T-helper 1 cell treated with Interleukin-12 subunit alpha and Interleukin-12 subunit beta and Interleukin-4 antibody, amounts not matched to agents 30 μg/mL and 1 μg/mL, for 36 hours (primary cell): ENCODE measurements at regions not wholly inside any gene's neighbourhood (a gene's known extent, or its start where the extent isn't known, plus 50 kb on each side); places are given as distances from the start of the nearest gene placed in this dataset.
"Not testable (repeated sequence)": the region's sequence is repeated elsewhere in the genome, so short reads cannot be mapped to it uniquely, and the experiment has no call there.

ENCODE experiments used
- H3K27ac Mint-ChIP-seq: one replicate; pipeline ENCODE4 v1.8.0; 2021; ENCODE audit warnings: mild to moderate bottlenecking, mixed read lengths
- H3K27me3 Mint-ChIP-seq: one replicate; pipeline ENCODE4 v1.8.0; 2021; ENCODE audit warnings: low read depth, mixed read lengths
- H3K36me3 Mint-ChIP-seq: one replicate; pipeline ENCODE4 v1.8.0; 2021; ENCODE audit warnings: low read depth, mixed read lengths
- H3K4me1 Mint-ChIP-seq: one replicate; pipeline ENCODE4 v1.8.0; 2021; ENCODE audit warnings: low read depth, mixed read lengths
- H3K4me3 Mint-ChIP-seq: one replicate; pipeline ENCODE4 v1.8.0; 2021; ENCODE audit warnings: mild to moderate bottlenecking, moderate library complexity, mixed read lengths
- H3K9me3 Mint-ChIP-seq: one replicate; pipeline ENCODE4 v1.8.0; 2021; ENCODE audit warnings: mixed read lengths

GRCh38 chr6:76835293-76835692, 628.0 kb downstream of the HTR1B start:
- no peak overlapping the region for H3K27ac Mint-ChIP-seq

DNA sequence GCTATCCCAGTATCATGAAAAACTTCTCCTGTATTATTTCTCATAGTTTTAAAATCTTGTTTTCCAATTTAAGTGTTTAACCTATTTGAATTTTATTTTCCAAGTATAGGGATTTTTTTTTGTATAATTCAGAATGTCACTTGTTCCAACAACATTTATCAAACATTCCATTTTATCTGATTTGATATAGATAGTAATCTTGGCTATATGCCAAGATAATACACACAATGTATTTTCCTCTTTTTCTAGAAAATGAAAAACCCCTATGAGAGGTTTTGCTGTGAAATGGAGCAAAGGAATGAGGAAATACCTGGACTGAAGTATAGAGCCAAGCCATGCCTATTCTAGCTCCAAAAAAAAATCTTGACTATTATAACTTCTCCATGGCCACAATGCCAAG, 628.9 kb downstream of the HTR1B start:
- H3K27me3 Mint-ChIP-seq = no peaks in the 10 kb centered on the region
- H3K36me3 Mint-ChIP-seq = no peaks in the 10 kb centered on the region
- H3K4me3 Mint-ChIP-seq = no peak overlapping the region
- H3K27ac Mint-ChIP-seq = no peak overlapping the region
- H3K9me3 Mint-ChIP-seq = no peaks in the 10 kb centered on the region
- H3K4me1 Mint-ChIP-seq = no peaks in the 10 kb centered on the region

More at GRCh38 chr6:76835293-76835692, 628.0 kb downstream of the HTR1B start:
- Mint-ChIP-seq H3K27me3 (no peaks in the 10 kb centered on the region), H3K4me1 (no peaks in the 10 kb centered on the region), H3K4me3 (no peak overlapping the region), H3K9me3 (no peaks in the 10 kb centered on the region), H3K36me3 (no peaks in the 10 kb centered on the region)

DNA sequence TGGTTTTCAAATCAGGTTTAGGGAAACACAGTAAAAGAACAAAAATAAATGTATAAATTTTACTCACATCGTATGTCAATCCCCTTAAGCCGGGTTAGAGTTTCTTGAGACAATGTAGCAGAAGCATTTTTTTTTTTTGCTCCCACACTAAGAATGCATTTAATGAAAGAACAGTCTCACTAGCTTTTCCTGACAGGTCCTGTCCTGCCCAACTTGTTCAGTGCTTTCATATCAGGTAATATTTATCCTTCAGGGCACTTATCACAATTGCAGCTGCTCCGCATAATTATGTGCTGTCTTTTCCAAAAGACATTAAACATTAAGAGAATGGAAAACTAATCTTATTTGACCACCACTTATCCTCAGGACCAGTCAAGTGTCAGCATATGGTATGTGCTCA, 632.0 kb downstream of the HTR1B start:
- Mint-ChIP-seq H3K4me1 (no peaks in the 10 kb centered on the region), H3K27ac (no peak overlapping the region), H3K4me3 (no peak overlapping the region), H3K36me3 (no peaks in the 10 kb centered on the region), H3K27me3 (no peaks in the 10 kb centered on the region), H3K9me3 (peaks cover 7% of the 10 kb centered on the region)

DNA sequence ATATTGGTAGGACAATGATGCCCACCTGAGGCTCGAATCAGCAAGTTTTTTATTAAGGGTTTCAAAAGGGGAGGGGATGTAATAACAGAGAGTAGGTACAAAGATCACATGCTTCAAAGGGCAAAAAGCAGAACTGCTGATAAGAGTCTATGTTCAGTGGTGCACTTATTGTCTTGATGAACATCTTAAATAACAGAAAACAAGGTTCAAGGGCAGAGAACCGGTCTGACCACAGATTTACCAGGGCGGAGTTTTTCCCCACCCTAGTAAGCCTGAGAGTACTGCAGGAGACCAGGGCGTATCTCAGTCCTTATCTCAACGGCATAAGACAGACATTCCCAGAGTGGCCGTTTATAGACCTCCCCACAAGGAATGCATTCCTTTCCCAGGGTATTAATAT, 639.7 kb downstream of the HTR1B start:
- not testable (repeated sequence) for H3K36me3 Mint-ChIP-seq, H3K27me3 Mint-ChIP-seq, H3K4me1 Mint-ChIP-seq, H3K4me3 Mint-ChIP-seq, H3K27ac Mint-ChIP-seq
- peaks cover 28% of the 10 kb centered on the region for H3K9me3 Mint-ChIP-seq

DNA sequence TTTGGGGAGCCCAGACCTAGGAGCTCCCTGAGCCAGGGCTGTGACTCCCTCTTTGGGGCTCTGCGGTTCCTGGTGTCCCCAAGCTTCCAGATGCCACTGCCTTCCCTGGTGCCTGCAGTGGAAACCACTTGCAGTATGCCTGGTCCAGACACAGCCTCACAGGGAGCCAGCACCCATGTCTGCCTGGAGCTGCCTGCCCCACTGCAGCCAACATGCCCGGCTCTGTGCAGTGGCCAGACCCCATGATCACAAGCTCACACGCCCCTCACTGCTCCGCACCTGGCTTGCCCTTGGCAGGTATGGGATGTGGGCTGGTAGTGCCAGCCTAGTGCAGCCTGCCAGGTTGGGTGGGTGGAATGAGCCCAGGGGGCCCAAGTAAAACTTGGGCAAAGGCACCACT, 644.8 kb downstream of the HTR1B start:
- Mint-ChIP-seq H3K9me3 (peaks cover 17% of the 10 kb centered on the region), H3K4me1 (no peaks in the 10 kb centered on the region), H3K36me3 (no peaks in the 10 kb centered on the region), H3K27ac (no peak overlapping the region), H3K4me3 (no peak overlapping the region), H3K27me3 (no peaks in the 10 kb centered on the region)

GRCh38 chr6:76817429-76817828, 645.9 kb downstream of the HTR1B start:
- H3K36me3 Mint-ChIP-seq = no peaks in the 10 kb centered on the region
- H3K4me3 Mint-ChIP-seq = no peak overlapping the region
- no peak overlapping the region for H3K27ac Mint-ChIP-seq
- H3K4me1 Mint-ChIP-seq = no peaks in the 10 kb centered on the region
- no peaks in the 10 kb centered on the region for H3K27me3 Mint-ChIP-seq
- peaks cover 10% of the 10 kb centered on the region for H3K9me3 Mint-ChIP-seq

DNA sequence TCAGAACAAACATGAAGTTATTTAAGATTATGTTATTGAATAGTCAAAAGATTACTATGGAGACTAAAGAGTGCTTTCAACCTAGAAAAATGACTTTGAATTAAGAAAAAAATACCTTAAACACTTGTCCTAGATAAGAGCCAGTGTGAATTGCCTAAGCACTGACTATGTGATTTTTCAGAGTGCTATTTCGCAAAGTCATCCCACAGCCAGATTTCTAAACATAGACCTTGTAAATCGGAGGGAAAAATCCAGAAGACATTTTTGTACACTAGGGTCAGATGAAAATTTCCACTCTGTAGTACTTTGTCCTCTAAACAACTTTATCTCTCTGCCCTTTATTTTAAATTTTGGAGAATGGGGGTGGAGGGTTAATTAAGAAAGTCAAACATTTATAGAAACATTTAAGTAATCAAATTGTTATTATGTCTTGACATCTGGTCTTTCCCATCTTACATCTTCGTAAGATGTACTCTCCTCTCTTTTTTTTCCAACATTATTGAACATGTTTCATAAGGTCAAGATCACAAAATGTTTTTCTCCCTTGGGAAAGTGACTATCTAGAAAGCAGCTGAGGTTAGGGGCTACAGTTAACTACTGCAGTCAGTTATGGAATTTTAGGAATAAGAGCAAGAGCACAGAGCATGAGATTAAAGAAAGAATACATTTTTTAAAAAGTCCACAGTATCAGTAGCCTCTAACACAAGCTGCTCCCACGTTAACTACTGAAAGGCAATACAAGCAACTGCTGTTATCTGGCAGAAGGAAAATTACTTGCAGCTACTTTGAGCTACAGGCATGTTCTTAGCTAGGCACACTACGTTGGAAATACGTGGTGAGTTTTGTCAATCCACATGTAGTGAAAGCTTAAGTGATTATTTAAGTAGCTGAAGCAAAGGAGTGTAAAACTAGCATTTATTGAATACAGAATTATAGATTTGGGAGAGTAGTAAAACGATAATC, 648.5 kb downstream of the HTR1B start:
- no peaks in the 10 kb centered on the region for H3K4me1 Mint-ChIP-seq

GRCh38 chr6:76810286-76810685, 653.0 kb downstream of the HTR1B start:
- Mint-ChIP-seq H3K36me3 (no peaks in the 10 kb centered on the region), H3K27me3 (no peaks in the 10 kb centered on the region), H3K4me1 (no peaks in the 10 kb centered on the region), H3K4me3 (no peak overlapping the region), H3K27ac (no peak overlapping the region), H3K9me3 (peaks cover 5% of the 10 kb centered on the region)

More for the DNA sequence above, 648.5 kb downstream of the HTR1B start:
- Mint-ChIP-seq H3K27me3 (no peaks in the 10 kb centered on the region), H3K9me3 (peaks cover 9% of the 10 kb centered on the region), H3K27ac (no peak overlapping the region), H3K4me3 (no peak overlapping the region), H3K36me3 (no peaks in the 10 kb centered on the region)

DNA sequence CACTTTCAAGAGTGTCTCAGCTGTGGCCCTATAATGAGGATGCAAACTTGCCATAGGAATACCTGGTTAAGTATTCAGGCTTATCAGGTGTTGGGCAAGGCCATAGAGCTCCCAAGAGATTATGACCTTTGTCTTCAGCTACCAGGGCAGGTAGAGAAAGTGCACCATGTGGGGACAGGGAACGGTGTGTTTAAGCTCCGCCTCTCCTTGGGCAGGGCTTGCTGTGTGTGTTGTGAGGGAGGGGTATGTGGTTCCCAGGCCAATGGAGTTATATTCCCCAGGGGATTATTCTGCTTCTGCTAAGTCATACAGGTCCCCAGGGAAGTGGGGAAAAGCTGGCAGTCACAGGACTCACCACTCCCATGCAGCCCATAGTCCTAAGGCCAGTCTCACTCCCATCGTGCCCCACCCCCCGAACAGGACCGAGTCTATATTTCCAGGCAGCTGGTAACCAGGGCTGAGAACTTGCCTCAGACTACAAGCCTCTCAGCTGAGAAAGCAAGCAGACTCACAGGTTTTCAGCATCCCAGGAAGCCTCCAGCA, 660.2 kb downstream of the HTR1B start:
- Mint-ChIP-seq H3K27ac (no peak overlapping the region), H3K9me3 (peaks cover 27% of the 10 kb centered on the region), H3K4me1 (no peaks in the 10 kb centered on the region), H3K27me3 (no peaks in the 10 kb centered on the region), H3K36me3 (no peaks in the 10 kb centered on the region), H3K4me3 (no peak overlapping the region)

DNA sequence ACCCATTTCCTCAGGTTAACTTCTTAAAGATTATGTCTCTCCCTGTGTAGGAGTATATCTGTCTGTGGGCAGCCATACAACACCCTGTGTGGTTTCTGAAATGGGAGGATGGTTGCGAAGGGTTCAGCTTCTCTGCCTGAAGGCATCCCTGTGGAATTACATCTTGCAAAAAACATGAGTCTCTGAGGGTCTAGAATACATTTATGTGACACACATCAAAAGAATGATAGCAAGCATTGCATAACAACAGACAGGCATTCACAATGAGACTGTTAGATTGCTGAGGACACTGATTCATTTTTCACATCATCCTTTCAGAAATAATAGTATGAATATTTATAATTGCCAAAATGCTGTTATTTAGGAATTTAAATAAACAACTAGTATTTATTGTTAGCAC, 670.9 kb downstream of the HTR1B start:
- H3K27me3 Mint-ChIP-seq = no peaks in the 10 kb centered on the region
- H3K4me3 Mint-ChIP-seq = no peak overlapping the region
- no peak overlapping the region for H3K27ac Mint-ChIP-seq
- peaks cover 2% of the 10 kb centered on the region for H3K9me3 Mint-ChIP-seq
- H3K4me1 Mint-ChIP-seq = no peaks in the 10 kb centered on the region
- no peaks in the 10 kb centered on the region for H3K36me3 Mint-ChIP-seq

DNA sequence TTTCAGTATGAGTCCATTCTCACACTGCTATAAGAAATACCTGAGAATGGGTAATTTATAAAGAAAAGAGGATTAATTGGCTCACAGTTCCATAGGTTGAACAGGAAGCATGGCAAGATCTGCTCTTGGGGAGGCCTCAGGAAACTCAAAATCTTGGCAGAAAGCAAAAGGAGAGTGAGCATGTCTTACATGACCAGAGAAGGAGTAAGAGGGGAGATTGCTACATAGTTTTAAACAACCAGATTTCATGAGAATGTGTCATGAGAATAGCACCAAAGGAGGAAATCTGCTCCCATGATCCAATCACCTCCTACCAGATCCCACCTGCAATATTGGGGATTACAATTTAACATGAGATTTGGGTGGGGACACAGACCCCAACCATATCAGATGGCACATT, 672.4 kb downstream of the HTR1B start:
- H3K27me3 Mint-ChIP-seq = no peaks in the 10 kb centered on the region
- no peaks in the 10 kb centered on the region for H3K4me1 Mint-ChIP-seq
- H3K9me3 Mint-ChIP-seq = peaks cover 2% of the 10 kb centered on the region
- no peak overlapping the region for H3K4me3 Mint-ChIP-seq
- H3K36me3 Mint-ChIP-seq = no peaks in the 10 kb centered on the region
- H3K27ac Mint-ChIP-seq = no peak overlapping the region

- peaks cover 2% of the 10 kb centered on the region for H3K9me3 Mint-ChIP-seq
- no peak overlapping the region for H3K27ac Mint-ChIP-seq
- H3K4me3 Mint-ChIP-seq = no peak overlapping the region
- H3K36me3 Mint-ChIP-seq = no peaks in the 10 kb centered on the region
- H3K4me1 Mint-ChIP-seq = no peaks in the 10 kb centered on the region
- H3K27me3 Mint-ChIP-seq = no peaks in the 10 kb centered on the region
Observed at GRCh38 chr6:76790045-76790796, 673.1 kb downstream of the HTR1B start.

DNA sequence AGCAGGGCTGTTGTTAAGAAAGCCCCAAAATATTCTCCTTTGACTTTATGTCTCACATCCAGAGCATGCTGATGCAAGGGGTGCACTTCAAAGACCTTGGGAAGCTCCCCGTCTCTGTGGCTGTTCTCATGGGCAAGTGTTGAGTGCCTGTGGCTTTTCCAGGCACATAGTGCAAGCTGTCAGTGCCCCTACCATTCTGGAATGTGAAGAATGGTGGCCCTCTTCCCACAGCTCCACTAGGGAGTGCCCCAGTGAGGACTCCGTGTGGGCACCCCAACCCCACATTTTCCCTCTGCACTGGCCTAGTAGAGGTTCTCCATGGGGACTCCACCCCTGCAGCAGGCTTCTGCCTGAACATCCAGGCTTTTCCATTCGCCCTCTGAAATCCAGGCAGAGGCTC, 673.7 kb downstream of the HTR1B start:
- H3K4me3 Mint-ChIP-seq = no peak overlapping the region
- H3K27me3 Mint-ChIP-seq = no peaks in the 10 kb centered on the region
- H3K27ac Mint-ChIP-seq = no peak overlapping the region
- no peaks in the 10 kb centered on the region for H3K36me3 Mint-ChIP-seq
- peaks cover 2% of the 10 kb centered on the region for H3K9me3 Mint-ChIP-seq
- no peaks in the 10 kb centered on the region for H3K4me1 Mint-ChIP-seq

- H3K27ac Mint-ChIP-seq = no peak overlapping the region
- peaks cover 6% of the 10 kb centered on the region for H3K9me3 Mint-ChIP-seq
- H3K4me3 Mint-ChIP-seq = no peak overlapping the region
- H3K4me1 Mint-ChIP-seq = no peaks in the 10 kb centered on the region
- H3K36me3 Mint-ChIP-seq = no peaks in the 10 kb centered on the region
- H3K27me3 Mint-ChIP-seq = no peaks in the 10 kb centered on the region
Observed at GRCh38 chr6:76788155-76788554, 675.1 kb downstream of the HTR1B start.

DNA sequence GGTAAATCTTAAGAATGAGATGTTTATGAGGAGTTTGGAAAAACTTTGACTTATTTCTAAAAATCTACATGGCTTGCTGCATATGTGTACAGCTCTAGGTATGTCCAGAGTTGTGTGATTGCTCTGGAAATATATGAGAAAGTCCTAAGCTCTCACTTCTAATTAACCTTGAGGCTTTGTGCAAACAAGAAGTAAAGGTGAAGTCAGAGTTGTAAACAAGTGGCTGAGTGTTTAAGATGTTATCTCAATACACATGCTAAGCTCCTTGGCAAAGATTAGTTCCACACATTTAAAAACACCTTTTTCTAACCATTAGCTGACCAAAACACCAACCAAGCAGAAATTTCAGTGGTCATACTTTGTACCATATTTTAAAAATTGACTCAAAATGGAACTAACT, 684.2 kb downstream of the HTR1B start:
- no peaks in the 10 kb centered on the region for H3K36me3 Mint-ChIP-seq
- no peaks in the 10 kb centered on the region for H3K4me1 Mint-ChIP-seq
- no peak overlapping the region for H3K4me3 Mint-ChIP-seq
- no peaks in the 10 kb centered on the region for H3K27me3 Mint-ChIP-seq
- H3K27ac Mint-ChIP-seq = no peak overlapping the region
- H3K9me3 Mint-ChIP-seq = peaks cover 3% of the 10 kb centered on the region
